GM12878 (cell line): ENCODE measurements at regions not wholly inside any gene's neighbourhood (a gene's known extent, or its start where the extent isn't known, plus 50 kb on each side); places are given as distances from the start of the nearest gene placed in this dataset.

Experiments used
- ATAC-seq: fragments of 200-7000 bp; cut with Tn5 transposase; 3 replicates; pipeline ENCODE4 v1.9.1; 2020; ENCODE audit warnings: mild to moderate bottlenecking, moderate library complexity
- BruUV-seq: library from RNA; stranded (reverse); fragments of 400-500 nt; replicated peaks from 2 replicates; lab custom pipeline; 2021; lab: Mats Ljungman, UMichigan
- CTCF ChIA-PET: fragments of 300-600 bp; sonication (Branson Sonifier 250); formaldehyde crosslinking; extraction: SDS; loops from one replicate; lab custom pipeline; 2021; ENCODE audit warnings: inconsistent platforms; lab: Yijun Ruan, JAX
- POLR2A ChIA-PET: fragments of 350-600 bp; formaldehyde crosslinking; extraction: SDS; loops from one replicate; lab custom pipeline; 2021; ENCODE audit warnings: inconsistent platforms; lab: Charles Lee
- RAD21 ChIA-PET: fragments of 300-600 bp; sonication (Branson Sonifier 250); formaldehyde crosslinking; loops from one replicate; lab custom pipeline; 2023; ENCODE audit warnings: antibody characterized with exemption; ENCODE audit not compliant: unreplicated experiment; lab: Charles Lee
- SMC1A ChIA-PET: fragments of 300-600 bp; sonication (Branson Sonifier 250); formaldehyde crosslinking; loops from one replicate; lab custom pipeline; 2023; ENCODE audit not compliant: unreplicated experiment, uncharacterized antibody; lab: Charles Lee
- DNase-seq: peaks from one replicate; pipeline ENCODE4 v3.0.0-alpha.2; 2011; ENCODE audit warnings: low read depth, low spot score
- FAIRE-seq: peaks from 3 replicates; lab custom pipeline; 2011; peaks lifted over from hg19 to GRCh38; lab: Jason Lieb, UNC
- H2AFZ ChIP-seq: 2 replicates; pipeline ENCODE4 v1.6.0; 2011; ENCODE audit warnings: low read depth, low read length, control low read depth; ENCODE audit not compliant: control insufficient read depth
- H3K27ac ChIP-seq: 2 replicates; pipeline ENCODE4 v1.5.1; 2011; ENCODE audit warnings: control low read depth; ENCODE audit not compliant: control insufficient read depth, insufficient read depth
- H3K27me3 ChIP-seq, 2 experiments: replicated peaks in 1 of 2; 2 replicates each; pipeline versions ENCODE4 v1.6.0 to v1.6.1; 2011; ENCODE audit warnings: low read length in 1 of 2; ENCODE audit not compliant: control insufficient read depth in 2 of 2, insufficient read depth in 2 of 2
- H3K36me3 ChIP-seq, 2 experiments: 2 replicates each; pipeline ENCODE4 v1.5.1; 2011; ENCODE audit warnings: low read length in 1 of 2; ENCODE audit not compliant: control insufficient read depth in 2 of 2, insufficient read depth in 2 of 2
- H3K4me1 ChIP-seq: 2 replicates; pipeline ENCODE4 v1.6.1; 2011; ENCODE audit warnings: mild to moderate bottlenecking, low read length, moderate library complexity, mixed read lengths; ENCODE audit not compliant: control insufficient read depth, insufficient read depth
- H3K4me2 ChIP-seq: 2 replicates; pipeline ENCODE4 v1.6.0; 2011; ENCODE audit warnings: control low read depth; ENCODE audit not compliant: control insufficient read depth, insufficient read depth
- H3K4me3 ChIP-seq: fragments of 200-600 bp; sonication (generic); 2 replicates; pipeline ENCODE4 v1.5.1; 2016
- H3K79me2 ChIP-seq: 2 replicates; pipeline ENCODE4 v1.6.0; 2011; ENCODE audit warnings: low read length; ENCODE audit not compliant: control insufficient read depth, insufficient read depth
- H3K9ac ChIP-seq: 2 replicates; pipeline ENCODE4 v1.8.0; 2011; ENCODE audit warnings: low read length, control low read depth, mixed read lengths; ENCODE audit not compliant: control insufficient read depth, insufficient read depth
- H3K9me3 ChIP-seq: replicated peaks from 3 replicates; pipeline ENCODE4 v1.5.1; 2011; ENCODE audit warnings: mild to moderate bottlenecking, low read length; ENCODE audit not compliant: control insufficient read depth, insufficient read depth
- H4K20me1 ChIP-seq: 2 replicates; pipeline ENCODE4 v1.6.0; 2011; ENCODE audit not compliant: control insufficient read depth, insufficient read depth
- ATF3 ChIP-seq: IDR thresholded peaks from 2 replicates; pipeline ENCODE4 v1.6.1; 2011; ENCODE audit warnings: low read depth, mild to moderate bottlenecking, low read length, moderate library complexity, borderline replicate concordance; ENCODE audit errors: extremely low read depth
- CBX3 ChIP-seq: fragments of 200-600 bp; sonication (generic); IDR thresholded peaks from 2 replicates; pipeline ENCODE4 v1.6.1; 2016; ENCODE audit warnings: low read depth, borderline replicate concordance
- MYC ChIP-seq: IDR thresholded peaks from 2 replicates; pipeline ENCODE4 v1.6.1; 2011; ENCODE audit warnings: mild to moderate bottlenecking, low read length, moderate library complexity, inconsistent platforms; ENCODE audit not compliant: insufficient read depth, insufficient replicate concordance, insufficient read length, severe bottlenecking
- NR2C2 ChIP-seq: IDR thresholded peaks from 2 replicates; pipeline ENCODE4 v1.6.1; 2011; ENCODE audit warnings: borderline replicate concordance, low read depth; ENCODE audit not compliant: control insufficient read depth, insufficient read length
- PAX8 ChIP-seq: fragments of 450-650 bp; IDR thresholded peaks from 2 replicates; pipeline ENCODE4 v1.6.1; 2017; ENCODE audit warnings: mild to moderate bottlenecking, moderate library complexity
- RAD21 ChIP-seq: IDR thresholded peaks from 2 replicates; pipeline ENCODE4 v1.6.1; 2011; ENCODE audit warnings: mild to moderate bottlenecking, low read depth, low read length, moderate library complexity; ENCODE audit not compliant: insufficient read depth
- RELA ChIP-seq: fragments of 450-650 bp; IDR thresholded peaks from 2 replicates; pipeline ENCODE4 v1.8.0; 2014; ENCODE audit warnings: borderline replicate concordance; ENCODE audit not compliant: partially characterized antibody
- SIX5 ChIP-seq: IDR thresholded peaks from 2 replicates; pipeline ENCODE4 v1.6.1; 2011; ENCODE audit warnings: mild to moderate bottlenecking, low read depth, low read length, moderate library complexity; ENCODE audit not compliant: severe bottlenecking
- STAT1 ChIP-seq: fragments of 450-650 bp; conservative IDR thresholded peaks from 2 replicates; pipeline ENCODE4 v1.6.1; 2014; ENCODE audit warnings: antibody characterized with exemption, mild to moderate bottlenecking
- YBX1 ChIP-seq: fragments of 450-650 bp; IDR thresholded peaks from 2 replicates; pipeline ENCODE4 v1.6.1; 2016; ENCODE audit warnings: antibody characterized with exemption
- ZBED1 ChIP-seq: IDR thresholded peaks from 2 replicates; pipeline ENCODE4 v1.6.1; 2016; ENCODE audit warnings: borderline replicate concordance
- ZNF384 ChIP-seq: IDR thresholded peaks from 2 replicates; pipeline ENCODE4 v1.6.1; 2012; ENCODE audit warnings: low read depth, mild to moderate bottlenecking, low read length, improper control_type of control experiment, borderline replicate concordance
- WGBS: methylation state at CpG from one replicate; pipeline ENCODE4 v1.1.6; 2016; ENCODE audit warnings: low lambda C conversion rate; ENCODE audit not compliant: insufficient replicate concordance, insufficient coverage; ENCODE audit errors: missing lambda C conversion rate; 5-methylcytosine and 5-hydroxymethylcytosine counted together
- in situ Hi-C: fragments of 300-500 bp; cut with MboI; formaldehyde crosslinking; loops from 9 replicates; pipeline ENCODE4 v1.14.3; 2018; ENCODE audit warnings: mixed read lengths
- intact Hi-C: fragments of 100-400 bp; cut with micrococcal nuclease; formaldehyde crosslinking; loops from one replicate; pipeline ENCODE4 v1.14.2; 2022; ENCODE audit not compliant: unreplicated experiment
- TF ChIP-seq, protein P1 (sequence below): fragments of 450-650 bp; IDR thresholded peaks from 2 replicates; pipeline ENCODE4 v1.6.1; 2016; ENCODE audit warnings: mild to moderate bottlenecking, moderate library complexity, borderline replicate concordance

GRCh38 chr2:103780088-103780702 lies 1018.4 kb downstream of the TMEM182 start:
- Histone ChIP-seq H3K27ac (no peak overlapping the region), H4K20me1 (no peaks in the 10 kb centered on the region), H3K79me2 (no peaks in the 10 kb centered on the region), H3K9me3 (no peaks in the 10 kb centered on the region), H3K4me2 (no peak overlapping the region), H3K36me3 (no peaks in the 10 kb centered on the region), H2AFZ (no peak overlapping the region), H3K4me1 (no peaks in the 10 kb centered on the region), H3K9ac (no peak overlapping the region), H3K27me3 (no peaks in the 10 kb centered on the region), H3K4me3 (no peak overlapping the region)
- BruUV-seq, result no TSS peak
- CTCF ChIA-PET, result no interaction called here
- POLR2A ChIA-PET, result no interaction called here
- TF ChIP-seq NR2C2 (no peak), STAT1 (no peak), ZBED1 (no peak), RELA (no peak), RAD21 (no peak), YBX1 (no peak), SIX5 (no peak), CBX3 (no peak), ATF3 (no peak), MYC (no peak), ZNF384 (no peak), PAX8 (no peak)
- TF ChIP-seq, protein P1, sequence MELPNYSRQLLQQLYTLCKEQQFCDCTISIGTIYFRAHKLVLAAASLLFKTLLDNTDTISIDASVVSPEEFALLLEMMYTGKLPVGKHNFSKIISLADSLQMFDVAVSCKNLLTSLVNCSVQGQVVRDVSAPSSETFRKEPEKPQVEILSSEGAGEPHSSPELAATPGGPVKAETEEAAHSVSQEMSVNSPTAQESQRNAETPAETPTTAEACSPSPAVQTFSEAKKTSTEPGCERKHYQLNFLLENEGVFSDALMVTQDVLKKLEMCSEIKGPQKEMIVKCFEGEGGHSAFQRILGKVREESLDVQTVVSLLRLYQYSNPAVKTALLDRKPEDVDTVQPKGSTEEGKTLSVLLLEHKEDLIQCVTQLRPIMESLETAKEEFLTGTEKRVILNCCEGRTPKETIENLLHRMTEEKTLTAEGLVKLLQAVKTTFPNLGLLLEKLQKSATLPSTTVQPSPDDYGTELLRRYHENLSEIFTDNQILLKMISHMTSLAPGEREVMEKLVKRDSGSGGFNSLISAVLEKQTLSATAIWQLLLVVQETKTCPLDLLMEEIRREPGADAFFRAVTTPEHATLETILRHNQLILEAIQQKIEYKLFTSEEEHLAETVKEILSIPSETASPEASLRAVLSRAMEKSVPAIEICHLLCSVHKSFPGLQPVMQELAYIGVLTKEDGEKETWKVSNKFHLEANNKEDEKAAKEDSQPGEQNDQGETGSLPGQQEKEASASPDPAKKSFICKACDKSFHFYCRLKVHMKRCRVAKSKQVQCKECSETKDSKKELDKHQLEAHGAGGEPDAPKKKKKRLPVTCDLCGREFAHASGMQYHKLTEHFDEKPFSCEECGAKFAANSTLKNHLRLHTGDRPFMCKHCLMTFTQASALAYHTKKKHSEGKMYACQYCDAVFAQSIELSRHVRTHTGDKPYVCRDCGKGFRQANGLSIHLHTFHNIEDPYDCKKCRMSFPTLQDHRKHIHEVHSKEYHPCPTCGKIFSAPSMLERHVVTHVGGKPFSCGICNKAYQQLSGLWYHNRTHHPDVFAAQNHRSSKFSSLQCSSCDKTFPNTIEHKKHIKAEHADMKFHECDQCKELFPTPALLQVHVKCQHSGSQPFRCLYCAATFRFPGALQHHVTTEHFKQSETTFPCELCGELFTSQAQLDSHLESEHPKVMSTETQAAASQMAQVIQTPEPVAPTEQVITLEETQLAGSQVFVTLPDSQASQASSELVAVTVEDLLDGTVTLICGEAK, result no peak
- FAIRE-seq (no peak), DNase-seq (no peak), ATAC-seq (no peak)
- 22% methylated on average over 4 of the region's 4 CpGs for WGBS
- RAD21 ChIA-PET, result no interaction called here
- intact Hi-C loops, result no loop called here
- SMC1A ChIA-PET, result no interaction called here
- in situ Hi-C loops, result no loop called here
